AG09319 (cell line): ENCODE measurements at regions not wholly inside any gene's neighbourhood (a gene's known extent, or its start where the extent isn't known, plus 50 kb on each side); places are given as distances from the start of the nearest gene placed in this dataset.
"Not testable (repeated sequence)": the region's sequence is repeated elsewhere in the genome, so short reads cannot be mapped to it uniquely, and the experiment has no call there.

Source experiments
- DNase-seq: peaks from one replicate; pipeline ENCODE4 v3.0.0-alpha.2; 2010; ENCODE audit warnings: low read depth; ENCODE audit errors: extremely low read depth
- CTCF ChIP-seq: IDR thresholded peaks from 2 replicates; pipeline ENCODE4 v1.5.1; 2011; ENCODE audit warnings: low read depth, mild to moderate bottlenecking, inconsistent platforms, low read length, moderate library complexity

- no peak for TF ChIP-seq CTCF
- DNase-seq: no peak
Measured at GRCh38 chr5:114744406-114744805, 382.5 kb downstream of the KCNN2 start.

GRCh38 chr5:114734238-114734637 lies 372.4 kb downstream of the KCNN2 start:
- no peak for TF ChIP-seq CTCF
- DNase-seq: no peak

GRCh38 chr5:114729986-114730385 lies 368.1 kb downstream of the KCNN2 start:
- no peak for TF ChIP-seq CTCF
- DNase-seq: no peak

GRCh38 chr5:114727358-114727757 lies 365.5 kb downstream of the KCNN2 start:
- DNase-seq: no peak
- no peak for TF ChIP-seq CTCF

- DNase-seq: no peak
- TF ChIP-seq CTCF: no peak
Measured at GRCh38 chr5:114726131-114726530, 364.3 kb downstream of the KCNN2 start.

- no peak for TF ChIP-seq CTCF
Measured at GRCh38 chr5:114719268-114719667, 357.4 kb downstream of the KCNN2 start.

GRCh38 chr5:114716955-114717354 lies 355.1 kb downstream of the KCNN2 start:
- DNase-seq: no peak
- no peak for TF ChIP-seq CTCF

More at GRCh38 chr5:114719268-114719667, 357.4 kb downstream of the KCNN2 start:
- no peak for DNase-seq

- DNase-seq: not testable (repeated sequence)
Measured at GRCh38 chr5:114704225-114704893, 342.5 kb downstream of the KCNN2 start.
